Activated naive CD8-positive, alpha-beta T cell treated with anti-CD3 and anti-CD28 coated beads, Interleukin-2, amount 10 ng/mL, durations not matched to agents 7 days and 5 days (primary cell): ENCODE measurements at regions not wholly inside any gene's neighbourhood (a gene's known extent, or its start where the extent isn't known, plus 50 kb on each side); places are given as distances from the start of the nearest gene placed in this dataset.

Experiments
- ATAC-seq: fragments of 150-1000 bp; cut with Tn5 transposase; one replicate; pipeline ENCODE4 v1.10.0; 2021; ENCODE audit warnings: low read depth, moderate library complexity
- POLR2A ChIA-PET: fragments of 350-600 bp; sonication (Branson Sonifier 250); formaldehyde crosslinking; loops from one replicate; lab custom pipeline; 2021; ENCODE audit warnings: antibody characterized with exemption; lab: Charles Lee
- DNase-seq: peaks from one replicate; pipeline ENCODE4 v3.0.0; 2021
- H3K27ac Mint-ChIP-seq: one replicate; pipeline ENCODE4 v1.8.0; 2022; ENCODE audit warnings: mild to moderate bottlenecking, mixed read lengths
- H3K27me3 Mint-ChIP-seq: one replicate; pipeline ENCODE4 v1.8.0; 2022; ENCODE audit warnings: mild to moderate bottlenecking, moderate library complexity, mixed read lengths
- H3K36me3 Mint-ChIP-seq: one replicate; pipeline ENCODE4 v1.8.0; 2021; ENCODE audit warnings: mild to moderate bottlenecking, mixed read lengths
- H3K4me1 Mint-ChIP-seq: one replicate; pipeline ENCODE4 v1.8.0; 2021; ENCODE audit warnings: mixed read lengths
- H3K4me3 Mint-ChIP-seq: one replicate; pipeline ENCODE4 v1.8.0; 2022; ENCODE audit warnings: mild to moderate bottlenecking, moderate library complexity, mixed read lengths
- H3K9me3 Mint-ChIP-seq: one replicate; pipeline ENCODE4 v1.8.0; 2021; ENCODE audit warnings: mixed read lengths

DNA sequence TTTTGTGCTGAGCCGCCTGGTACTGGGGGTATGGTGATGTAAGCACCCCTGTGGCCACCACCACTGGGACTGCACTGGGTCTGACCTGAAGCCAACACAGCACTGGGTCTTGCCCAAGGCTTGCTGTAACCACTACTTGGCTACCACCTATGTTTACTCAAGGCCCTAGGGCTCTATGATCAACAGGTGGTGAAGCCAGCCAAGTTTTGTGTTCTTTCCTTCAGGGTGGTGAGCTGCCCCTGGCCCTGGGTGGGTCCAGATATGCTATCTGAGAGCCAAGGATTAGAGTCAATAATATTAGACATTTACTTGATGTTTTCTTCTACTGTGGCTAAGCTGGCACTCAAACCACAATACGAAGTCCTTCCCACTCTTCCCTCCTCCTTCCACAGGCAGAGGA, 55.1 kb upstream of the PAGE4 start:
- POLR2A ChIA-PET, result no interaction called here
- no peak for DNase-seq
- Mint-ChIP-seq H3K9me3 (no peaks in the 10 kb centered on the region), H3K4me1 (no peaks in the 10 kb centered on the region), H3K36me3 (no peaks in the 10 kb centered on the region), H3K27ac (no peak overlapping the region), H3K4me3 (no peak overlapping the region), H3K27me3 (peaks cover 16% of the 10 kb centered on the region)
- no peak for ATAC-seq

DNA sequence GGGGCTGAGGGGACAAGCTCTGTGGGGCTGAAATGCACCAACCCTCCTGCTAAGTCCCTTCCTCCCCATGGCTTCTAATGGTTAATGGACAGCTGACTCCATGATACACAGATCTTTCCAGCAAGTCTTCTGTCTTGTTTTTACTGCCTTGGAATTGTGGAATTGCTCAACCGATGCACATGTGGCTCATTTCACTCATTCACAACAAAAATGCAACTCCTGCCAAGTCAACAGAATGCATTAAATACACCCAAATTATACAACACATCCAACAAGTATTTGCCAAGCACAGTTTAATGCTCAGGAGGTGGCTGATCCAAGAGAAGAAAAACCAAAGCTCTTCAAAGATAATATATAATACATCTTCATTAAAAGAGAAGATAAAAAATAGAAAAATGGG, 61.9 kb upstream of the PAGE4 start:
- peaks cover 12% of the 10 kb centered on the region for H3K27me3 Mint-ChIP-seq
- H3K27ac Mint-ChIP-seq, result no peak overlapping the region
- no peaks in the 10 kb centered on the region for H3K4me1 Mint-ChIP-seq
- H3K9me3 Mint-ChIP-seq, result no peaks in the 10 kb centered on the region
- no peak overlapping the region for H3K4me3 Mint-ChIP-seq
- no peaks in the 10 kb centered on the region for H3K36me3 Mint-ChIP-seq
- no peak for ATAC-seq
- no peak for DNase-seq
- POLR2A ChIA-PET, result no interaction called here

- H3K27me3 Mint-ChIP-seq, result peaks cover 6% of the 10 kb centered on the region
- H3K4me3 Mint-ChIP-seq, result no peak overlapping the region
- POLR2A ChIA-PET, result no interaction called here
- no peaks in the 10 kb centered on the region for H3K9me3 Mint-ChIP-seq
- no peaks in the 10 kb centered on the region for H3K4me1 Mint-ChIP-seq
- DNase-seq, result no peak
- no peak for ATAC-seq
- H3K36me3 Mint-ChIP-seq, result no peaks in the 10 kb centered on the region
- H3K27ac Mint-ChIP-seq, result no peak overlapping the region
These were observed 66.5 kb upstream of the PAGE1 start for GRCh38 chrX:49762175-49762720.

DNA sequence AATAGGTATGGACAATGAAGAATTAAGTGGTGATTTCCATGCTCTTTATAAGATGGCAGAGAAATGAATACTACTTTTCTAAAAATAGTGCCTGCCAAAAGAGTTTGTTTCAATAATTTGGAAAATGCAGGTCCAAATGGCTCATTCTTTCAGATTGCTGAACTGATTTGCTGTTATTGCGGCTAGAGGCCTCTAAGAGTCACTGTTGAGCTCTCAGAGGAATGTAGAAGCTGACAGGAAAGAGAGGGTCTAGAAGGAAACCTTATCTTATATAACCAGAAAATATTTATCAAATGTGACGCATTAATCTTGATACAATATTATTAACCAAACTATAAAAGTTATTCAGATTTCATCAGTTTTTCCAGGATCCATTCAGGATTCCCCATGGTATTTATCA, 65.7 kb upstream of the PAGE1 start:
- H3K4me3 Mint-ChIP-seq, result no peak overlapping the region
- H3K27me3 Mint-ChIP-seq, result peaks cover 11% of the 10 kb centered on the region
- no peaks in the 10 kb centered on the region for H3K4me1 Mint-ChIP-seq
- POLR2A ChIA-PET, result no interaction called here
- no peak for DNase-seq
- H3K9me3 Mint-ChIP-seq, result no peaks in the 10 kb centered on the region
- ATAC-seq, result no peak
- H3K36me3 Mint-ChIP-seq, result no peaks in the 10 kb centered on the region
- H3K27ac Mint-ChIP-seq, result no peak overlapping the region

DNA sequence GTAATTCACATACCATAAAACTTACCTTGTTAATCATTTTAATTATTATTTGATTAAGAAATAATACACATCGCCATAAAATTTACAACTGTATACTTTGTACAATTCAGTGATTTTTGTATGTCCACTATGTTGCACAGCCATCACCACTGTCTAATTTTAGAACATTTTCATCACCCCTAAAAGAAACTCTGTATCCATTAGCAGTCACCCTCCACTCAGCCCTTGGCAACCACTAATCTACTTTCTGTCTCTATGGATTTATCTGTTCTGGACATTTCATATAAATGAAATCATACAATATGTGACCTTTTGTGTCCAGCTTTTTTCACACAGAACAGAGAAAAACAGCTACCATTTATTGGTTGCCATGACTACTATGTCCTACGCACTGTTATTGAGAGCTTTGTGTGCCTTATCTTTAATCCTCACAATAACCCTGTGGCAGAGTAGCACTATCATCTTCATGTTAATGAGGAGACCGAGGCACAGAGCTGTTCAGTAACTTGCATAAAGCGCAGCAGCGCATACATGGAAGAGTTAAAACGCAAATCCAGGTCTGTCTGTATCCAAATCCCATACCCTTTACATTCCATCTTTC, 64.6 kb upstream of the PAGE1 start:
- Mint-ChIP-seq H3K27me3 (peaks cover 21% of the 10 kb centered on the region), H3K9me3 (no peaks in the 10 kb centered on the region), H3K36me3 (no peaks in the 10 kb centered on the region), H3K27ac (no peak overlapping the region), H3K4me1 (no peaks in the 10 kb centered on the region), H3K4me3 (no peak overlapping the region)
- DNase-seq (no peak), ATAC-seq (no peak)
- POLR2A ChIA-PET, result no interaction called here

- no peak overlapping the region for H3K4me3 Mint-ChIP-seq
- H3K27me3 Mint-ChIP-seq, result peaks cover 15% of the 10 kb centered on the region
- ATAC-seq (no peak), DNase-seq (no peak)
- H3K36me3 Mint-ChIP-seq, result no peaks in the 10 kb centered on the region
- POLR2A ChIA-PET, result no interaction called here
- no peaks in the 10 kb centered on the region for H3K9me3 Mint-ChIP-seq
- peaks cover 2% of the 10 kb centered on the region for H3K4me1 Mint-ChIP-seq
- no peak overlapping the region for H3K27ac Mint-ChIP-seq
These were observed 60.9 kb upstream of the PAGE1 start for GRCh38 chrX:49756692-49757091.

DNA sequence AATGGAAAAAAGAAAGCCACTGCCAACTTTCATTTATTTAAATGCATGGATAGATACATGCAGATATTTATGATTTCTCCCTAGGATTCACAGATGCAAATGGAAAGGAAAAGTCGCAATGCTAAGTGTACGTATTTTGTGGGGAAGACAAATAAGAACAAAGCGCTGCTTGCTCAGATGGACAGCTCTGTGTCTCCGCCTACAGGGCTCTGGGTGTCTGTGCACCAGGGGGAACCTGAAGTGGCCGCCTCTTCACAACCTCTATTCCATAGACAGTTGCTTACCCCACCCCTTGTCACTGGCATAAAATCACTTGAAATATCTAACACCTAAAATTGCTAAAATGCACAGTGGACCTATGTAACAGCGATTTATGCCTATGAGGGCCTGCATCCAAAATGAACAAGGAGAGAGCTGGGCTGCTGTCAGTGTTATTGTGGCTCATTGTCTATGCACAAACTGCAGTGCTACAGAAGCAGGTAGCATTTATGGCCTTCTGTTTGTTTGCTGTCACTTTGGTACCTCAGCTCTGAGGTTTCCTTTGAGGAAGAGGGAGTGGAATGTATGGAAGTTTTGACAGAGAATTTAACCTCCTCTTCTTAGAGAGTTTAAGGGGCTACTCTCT, 58.6 kb upstream of the PAGE1 start:
- DNase-seq (peak; percentile 43), ATAC-seq (peak; percentile 58)
- H3K9me3 Mint-ChIP-seq, result no peaks in the 10 kb centered on the region
- H3K4me3 Mint-ChIP-seq, result no peak overlapping the region
- POLR2A ChIA-PET, result no interaction called here
- peaks cover 2% of the 10 kb centered on the region for H3K4me1 Mint-ChIP-seq
- H3K27me3 Mint-ChIP-seq, result peaks cover 25% of the 10 kb centered on the region
- no peaks in the 10 kb centered on the region for H3K36me3 Mint-ChIP-seq
- no peak overlapping the region for H3K27ac Mint-ChIP-seq

DNA sequence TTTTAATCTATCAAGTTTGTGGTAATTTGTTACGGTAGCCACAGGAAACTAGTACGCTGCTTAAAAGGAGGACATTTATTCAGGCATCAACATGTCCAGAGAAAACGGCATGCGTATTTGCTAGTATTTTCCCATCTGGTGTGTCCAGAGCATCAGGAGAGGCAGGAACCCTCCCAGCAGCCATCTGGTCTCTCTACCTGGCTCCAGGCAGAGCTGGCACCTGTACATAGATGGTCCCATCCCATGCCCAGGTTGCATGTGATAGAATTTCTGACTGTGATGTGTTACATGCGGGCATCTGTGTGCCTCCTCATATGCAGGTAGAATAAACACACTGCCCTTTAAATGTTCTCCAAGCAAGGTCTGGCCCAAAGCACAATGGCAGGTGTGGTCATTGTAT, 57.9 kb upstream of the PAGE1 start:
- DNase-seq (no peak), ATAC-seq (no peak)
- Mint-ChIP-seq H3K4me1 (peaks cover 2% of the 10 kb centered on the region), H3K27me3 (peaks cover 25% of the 10 kb centered on the region), H3K36me3 (no peaks in the 10 kb centered on the region), H3K27ac (no peak overlapping the region), H3K4me3 (no peak overlapping the region), H3K9me3 (no peaks in the 10 kb centered on the region)
- POLR2A ChIA-PET, result no interaction called here

- Mint-ChIP-seq H3K27me3 (peaks cover 27% of the 10 kb centered on the region), H3K36me3 (no peaks in the 10 kb centered on the region), H3K9me3 (no peaks in the 10 kb centered on the region), H3K4me1 (no peaks in the 10 kb centered on the region), H3K4me3 (no peak overlapping the region), H3K27ac (no peak overlapping the region)
- POLR2A ChIA-PET, result no interaction called here
- DNase-seq (no peak), ATAC-seq (no peak)
These were observed 52.6 kb upstream of the PAGE1 start for GRCh38 chrX:49748211-49748956.

DNA sequence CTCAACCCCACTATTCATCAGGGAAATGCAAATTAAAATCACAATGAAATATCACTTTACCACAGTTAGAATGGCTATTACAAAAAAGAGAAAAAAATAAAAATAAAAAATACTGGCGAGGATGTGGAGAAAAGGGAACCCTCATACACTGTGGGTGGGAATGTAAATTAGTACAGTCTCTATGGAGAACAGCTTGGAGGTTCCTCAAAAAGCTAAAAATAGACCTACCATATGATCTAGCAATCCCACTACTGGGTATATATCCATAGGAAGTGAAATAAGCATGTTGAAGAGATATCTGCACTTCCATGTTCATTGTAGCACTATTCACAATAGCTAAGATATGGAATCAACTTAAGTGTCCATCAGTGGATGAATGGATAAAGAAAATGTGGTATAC, 50.5 kb upstream of the PAGE1 start:
- POLR2A ChIA-PET, result no interaction called here
- no peaks in the 10 kb centered on the region for H3K4me1 Mint-ChIP-seq
- DNase-seq (no peak), ATAC-seq (no peak)
- no peaks in the 10 kb centered on the region for H3K9me3 Mint-ChIP-seq
- H3K27me3 Mint-ChIP-seq, result peaks cover 27% of the 10 kb centered on the region
- no peak overlapping the region for H3K4me3 Mint-ChIP-seq
- H3K36me3 Mint-ChIP-seq, result no peaks in the 10 kb centered on the region
- no peak overlapping the region for H3K27ac Mint-ChIP-seq
